ENCODE measurements at regions not wholly inside any gene's neighbourhood (a gene's known extent, or its start where the extent isn't known, plus 50 kb on each side); places are given as distances from the start of the nearest gene placed in this dataset.

DNA sequence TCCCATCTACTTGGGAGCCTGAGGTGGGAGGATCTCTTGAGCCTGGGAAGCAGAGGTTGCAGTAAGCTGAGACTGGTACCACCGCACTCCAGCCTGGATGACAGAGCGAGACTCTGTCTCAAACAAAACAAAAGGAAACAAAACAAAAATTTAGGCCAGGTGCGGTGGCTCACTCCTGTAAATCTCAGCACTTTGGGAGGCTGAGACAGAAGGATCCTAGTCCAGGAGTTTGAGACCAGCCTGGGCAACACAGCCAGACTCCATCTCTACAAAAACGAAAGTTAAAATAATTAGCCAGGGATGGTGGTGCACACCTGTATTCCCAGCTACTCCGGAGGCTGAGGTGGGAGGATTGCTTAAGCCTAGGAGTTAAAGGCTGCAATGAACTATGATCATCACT is 183.2 kb upstream of the ZNF217 start:
- no peak for TF ChIP-seq EZH2phosphoT487 (IDR thresholded peaks at IDR 0.05; ENCODE audit: insufficient read depth, low read depth)
- TF ChIP-seq EZH2 (IDR thresholded peaks at IDR 0.05; ENCODE audit: insufficient read depth, poor library complexity, severe bottlenecking), result no peak
